ENCODE measurements at regions not wholly inside any gene's neighbourhood (a gene's known extent, or its start where the extent isn't known, plus 50 kb on each side); places are given as distances from the start of the nearest gene placed in this dataset.

DNA sequence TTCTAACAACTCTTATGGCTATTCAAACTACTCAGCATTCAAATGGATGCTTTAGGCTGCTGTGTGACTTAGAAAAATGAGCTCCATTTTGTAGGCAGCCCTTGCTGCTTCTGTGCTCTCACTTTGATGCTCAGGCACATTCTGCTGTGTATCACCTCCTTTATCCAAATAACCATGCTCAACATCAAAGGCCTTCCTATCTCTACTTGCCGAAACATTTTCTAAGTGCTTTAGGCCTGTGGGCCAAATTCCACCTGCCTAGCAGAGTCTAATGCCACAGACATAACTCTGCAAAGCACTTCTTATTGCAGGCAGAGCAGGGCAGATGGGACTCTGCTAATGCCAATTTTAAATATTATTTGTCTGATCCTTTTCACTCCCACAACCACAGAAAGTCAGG lies 397.4 kb downstream of the RND3 start:
- TF ChIP-seq, protein P1, sequence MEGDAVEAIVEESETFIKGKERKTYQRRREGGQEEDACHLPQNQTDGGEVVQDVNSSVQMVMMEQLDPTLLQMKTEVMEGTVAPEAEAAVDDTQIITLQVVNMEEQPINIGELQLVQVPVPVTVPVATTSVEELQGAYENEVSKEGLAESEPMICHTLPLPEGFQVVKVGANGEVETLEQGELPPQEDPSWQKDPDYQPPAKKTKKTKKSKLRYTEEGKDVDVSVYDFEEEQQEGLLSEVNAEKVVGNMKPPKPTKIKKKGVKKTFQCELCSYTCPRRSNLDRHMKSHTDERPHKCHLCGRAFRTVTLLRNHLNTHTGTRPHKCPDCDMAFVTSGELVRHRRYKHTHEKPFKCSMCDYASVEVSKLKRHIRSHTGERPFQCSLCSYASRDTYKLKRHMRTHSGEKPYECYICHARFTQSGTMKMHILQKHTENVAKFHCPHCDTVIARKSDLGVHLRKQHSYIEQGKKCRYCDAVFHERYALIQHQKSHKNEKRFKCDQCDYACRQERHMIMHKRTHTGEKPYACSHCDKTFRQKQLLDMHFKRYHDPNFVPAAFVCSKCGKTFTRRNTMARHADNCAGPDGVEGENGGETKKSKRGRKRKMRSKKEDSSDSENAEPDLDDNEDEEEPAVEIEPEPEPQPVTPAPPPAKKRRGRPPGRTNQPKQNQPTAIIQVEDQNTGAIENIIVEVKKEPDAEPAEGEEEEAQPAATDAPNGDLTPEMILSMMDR (IDR thresholded peaks at IDR 0.05), result no peak
- TF ChIP-seq POLR2A (IDR thresholded peaks at IDR 0.05), result no peak
